ENCODE measurements at regions not wholly inside any gene's neighbourhood (a gene's known extent, or its start where the extent isn't known, plus 50 kb on each side); places are given as distances from the start of the nearest gene placed in this dataset.

GRCh38 chr5:73231246-73231778, 58.3 kb downstream of the TMEM174 start:
- TF ChIP-seq EZH2 (IDR thresholded peaks at IDR 0.05; ENCODE audit: borderline replicate concordance) (no peak), CTCF (IDR thresholded peaks at IDR 0.05; ENCODE audit: poor library complexity) (no peak)
